ENCODE measurements at regions not wholly inside any gene's neighbourhood (a gene's known extent, or its start where the extent isn't known, plus 50 kb on each side); places are given as distances from the start of the nearest gene placed in this dataset.

GRCh38 chr11:28860893-28861292, 752.7 kb downstream of the METTL15 start:
- no peak for TF ChIP-seq CTCF (IDR thresholded peaks at IDR 0.05; ENCODE audit: low read depth, low read length)

GRCh38 chr11:28858076-28858475, 749.9 kb downstream of the METTL15 start:
- no peak for TF ChIP-seq CTCF (IDR thresholded peaks at IDR 0.05; ENCODE audit: low read depth, low read length)
- peak; percentile 6 to 22 for DNase-seq (ENCODE audit: low read depth in 2 of 2)
- no peak overlapping the region for H3K4me3 ChIP-seq (replicated peaks in 1 of 2; ENCODE audit: low read depth in 2 of 2, low read length in 2 of 2)

More at GRCh38 chr11:28860893-28861292, 752.7 kb downstream of the METTL15 start:
- H3K4me3 ChIP-seq (replicated peaks in 1 of 2; ENCODE audit: low read depth in 2 of 2, low read length in 2 of 2): no peak overlapping the region
- DNase-seq (ENCODE audit: low read depth in 2 of 2): peak; percentile 70 to 90

GRCh38 chr11:28849053-28849452, 740.9 kb downstream of the METTL15 start:
- no peak overlapping the region for H3K4me3 ChIP-seq (replicated peaks in 1 of 2; ENCODE audit: low read depth in 2 of 2, low read length in 2 of 2)
- no peak for DNase-seq (ENCODE audit: low read depth in 2 of 2)
- TF ChIP-seq CTCF (IDR thresholded peaks at IDR 0.05; ENCODE audit: low read depth, low read length): no peak

- no peak for TF ChIP-seq CTCF (IDR thresholded peaks at IDR 0.05; ENCODE audit: low read depth, low read length)
- DNase-seq (ENCODE audit: low read depth in 2 of 2): peak in 1 of 2 donors; percentile 58
Observed at GRCh38 chr11:28842716-28843115, 734.5 kb downstream of the METTL15 start.

GRCh38 chr11:28838741-28839140, 730.6 kb downstream of the METTL15 start:
- no peak for TF ChIP-seq CTCF (IDR thresholded peaks at IDR 0.05; ENCODE audit: low read depth, low read length)
- H3K4me3 ChIP-seq (replicated peaks in 1 of 2; ENCODE audit: low read depth in 2 of 2, low read length in 2 of 2): no peak overlapping the region
- DNase-seq (ENCODE audit: low read depth in 2 of 2): peak; percentile 56 to 77

More at GRCh38 chr11:28842716-28843115, 734.5 kb downstream of the METTL15 start:
- no peak overlapping the region for H3K4me3 ChIP-seq (replicated peaks in 1 of 2; ENCODE audit: low read depth in 2 of 2, low read length in 2 of 2)

GRCh38 chr11:28837599-28837998, 729.4 kb downstream of the METTL15 start:
- TF ChIP-seq CTCF (IDR thresholded peaks at IDR 0.05; ENCODE audit: low read depth, low read length): no peak
- H3K4me3 ChIP-seq (replicated peaks in 1 of 2; ENCODE audit: low read depth in 2 of 2, low read length in 2 of 2): no peak overlapping the region
- no peak for DNase-seq (ENCODE audit: low read depth in 2 of 2)
